GM10266 (cell line): ENCODE measurements at regions not wholly inside any gene's neighbourhood (a gene's known extent, or its start where the extent isn't known, plus 50 kb on each side); places are given as distances from the start of the nearest gene placed in this dataset.

ENCODE experiments used
- DNase-seq: peaks from one replicate; pipeline ENCODE4 v3.0.0; 2012; ENCODE audit errors: extremely low spot score
- TF ChIP-seq, protein P1 (sequence below): IDR thresholded peaks from 2 replicates; pipeline ENCODE4 v1.5.1; 2012; ENCODE audit warnings: mild to moderate bottlenecking, low read depth; ENCODE audit not compliant: control insufficient read depth, insufficient read depth; ENCODE audit errors: missing control alignments

DNA sequence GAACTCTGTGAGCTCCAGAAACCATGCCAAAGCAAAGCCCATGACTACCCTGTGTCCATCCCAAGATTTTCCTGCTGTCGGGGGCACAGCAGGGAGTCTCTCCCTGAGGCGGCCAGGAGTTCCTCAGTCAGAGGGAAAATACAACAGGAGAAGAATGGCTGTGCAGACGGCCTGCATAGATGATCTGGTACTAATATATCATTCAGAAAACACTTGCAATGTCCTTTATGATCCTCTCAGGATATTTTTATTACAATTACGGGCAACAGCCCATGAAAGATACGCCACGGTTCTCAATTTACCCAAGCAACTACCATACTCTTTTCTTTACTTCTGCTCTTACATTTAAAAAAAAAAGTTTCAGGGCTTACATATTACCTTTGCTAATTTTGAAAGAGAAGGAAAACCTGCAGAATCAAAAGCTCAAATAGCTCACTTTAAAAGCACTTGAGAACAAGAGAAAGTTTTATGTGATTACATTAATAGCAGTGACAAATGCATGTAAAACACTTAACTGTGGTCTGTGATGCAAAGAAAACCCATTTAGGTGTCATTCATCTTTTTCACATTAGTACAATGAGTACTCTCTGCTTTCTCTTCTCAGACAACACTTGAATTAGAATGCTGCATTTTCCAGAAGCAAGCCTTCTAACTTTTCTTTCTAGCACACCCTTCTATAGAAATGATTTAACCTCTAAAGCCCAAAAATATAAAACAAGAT lies 460.8 kb downstream of the KLF5 start:
- no peak for DNase-seq
- TF ChIP-seq, protein P1, sequence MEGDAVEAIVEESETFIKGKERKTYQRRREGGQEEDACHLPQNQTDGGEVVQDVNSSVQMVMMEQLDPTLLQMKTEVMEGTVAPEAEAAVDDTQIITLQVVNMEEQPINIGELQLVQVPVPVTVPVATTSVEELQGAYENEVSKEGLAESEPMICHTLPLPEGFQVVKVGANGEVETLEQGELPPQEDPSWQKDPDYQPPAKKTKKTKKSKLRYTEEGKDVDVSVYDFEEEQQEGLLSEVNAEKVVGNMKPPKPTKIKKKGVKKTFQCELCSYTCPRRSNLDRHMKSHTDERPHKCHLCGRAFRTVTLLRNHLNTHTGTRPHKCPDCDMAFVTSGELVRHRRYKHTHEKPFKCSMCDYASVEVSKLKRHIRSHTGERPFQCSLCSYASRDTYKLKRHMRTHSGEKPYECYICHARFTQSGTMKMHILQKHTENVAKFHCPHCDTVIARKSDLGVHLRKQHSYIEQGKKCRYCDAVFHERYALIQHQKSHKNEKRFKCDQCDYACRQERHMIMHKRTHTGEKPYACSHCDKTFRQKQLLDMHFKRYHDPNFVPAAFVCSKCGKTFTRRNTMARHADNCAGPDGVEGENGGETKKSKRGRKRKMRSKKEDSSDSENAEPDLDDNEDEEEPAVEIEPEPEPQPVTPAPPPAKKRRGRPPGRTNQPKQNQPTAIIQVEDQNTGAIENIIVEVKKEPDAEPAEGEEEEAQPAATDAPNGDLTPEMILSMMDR: no peak

GRCh38 chr13:73517766-73518165 lies 459.0 kb downstream of the KLF5 start:
- no peak for DNase-seq
- TF ChIP-seq, protein P1: no peak

- no peak for DNase-seq
- TF ChIP-seq, protein P1: no peak
Observed at GRCh38 chr13:73516731-73517130, 457.9 kb downstream of the KLF5 start.

- DNase-seq: no peak
- TF ChIP-seq, protein P1: no peak
Observed at GRCh38 chr13:73514208-73514607, 455.4 kb downstream of the KLF5 start.

GRCh38 chr13:73513751-73514150 lies 454.9 kb downstream of the KLF5 start:
- TF ChIP-seq, protein P1: no peak
- no peak for DNase-seq

DNA sequence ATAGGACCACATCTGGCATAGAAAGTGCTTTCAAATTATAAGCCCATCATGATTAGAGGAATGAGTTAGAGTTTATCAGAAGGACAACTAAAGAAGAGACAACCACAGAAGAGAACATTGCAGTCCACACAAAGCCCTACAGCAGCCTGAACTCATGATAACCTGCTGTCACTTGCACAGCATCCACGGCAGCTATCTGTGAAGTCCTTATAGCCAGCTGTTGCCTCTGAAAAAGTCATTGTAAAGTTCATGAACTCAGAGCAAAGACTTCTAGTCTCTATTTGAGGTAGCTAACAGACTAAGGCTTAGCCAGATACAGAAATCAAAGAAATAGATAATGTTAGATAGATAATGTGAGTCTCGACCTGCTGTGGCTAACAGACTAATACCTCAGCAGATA lies 450.0 kb downstream of the KLF5 start:
- TF ChIP-seq, protein P1: no peak
- no peak for DNase-seq

DNA sequence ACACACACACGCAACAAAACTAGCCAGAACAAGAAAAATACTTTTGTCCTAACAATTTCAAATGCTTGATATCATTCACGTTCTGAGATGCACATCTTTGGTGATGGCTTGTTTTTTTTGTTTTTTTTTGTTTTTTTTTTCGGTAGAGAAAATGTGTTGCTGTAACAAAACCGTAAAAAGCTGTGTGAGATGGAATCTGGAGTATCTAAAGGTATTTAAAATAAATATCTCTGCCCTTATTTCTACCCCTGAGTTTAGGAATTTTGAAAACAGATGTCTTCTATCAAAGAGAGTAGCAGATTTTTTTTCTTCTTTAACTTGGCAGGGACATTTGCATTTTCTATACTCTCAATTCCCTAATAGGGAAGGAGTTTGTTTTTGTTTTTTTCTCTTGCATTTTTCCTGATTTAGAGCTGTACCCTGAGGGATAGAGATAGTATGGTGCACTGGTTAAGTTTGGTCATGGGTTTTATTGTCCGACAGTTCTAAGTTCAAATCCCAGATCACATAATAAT lies 446.6 kb downstream of the KLF5 start:
- DNase-seq: no peak
- TF ChIP-seq, protein P1: no peak
